ENCODE measurements at regions not wholly inside any gene's neighbourhood (a gene's known extent, or its start where the extent isn't known, plus 50 kb on each side); places are given as distances from the start of the nearest gene placed in this dataset.

- no peak overlapping the region for H3K27ac ChIP-seq (ENCODE audit: low read length)
- H4K20me1 ChIP-seq (ENCODE audit: insufficient read depth, low read length) = no peaks in the 10 kb centered on the region
- no peaks in the 10 kb centered on the region for H3K9me3 ChIP-seq (ENCODE audit: insufficient read depth, low read length)
- no peak overlapping the region for H3K4me3 ChIP-seq (ENCODE audit: low read length)
- peaks cover 5% of the 10 kb centered on the region for H3K4me1 ChIP-seq (ENCODE audit: low read length)
- H3K36me3 ChIP-seq (replicated peaks; ENCODE audit: low read depth, low read length) = no peaks in the 10 kb centered on the region
- TF ChIP-seq EZH2phosphoT487 (IDR thresholded peaks at IDR 0.05; ENCODE audit: low read depth) (no peak), CTCF (IDR thresholded peaks at IDR 0.05; ENCODE audit: low read depth, low read length) (no peak)
- H3K4me2 ChIP-seq (ENCODE audit: low read length) = no peak overlapping the region
- no peaks in the 10 kb centered on the region for H3K79me2 ChIP-seq (ENCODE audit: low read length)
- no peaks in the 10 kb centered on the region for H3K27me3 ChIP-seq (ENCODE audit: low read depth, low read length)
- no peak overlapping the region for H2AFZ ChIP-seq (ENCODE audit: low read depth, low read length)
- H3K9ac ChIP-seq (ENCODE audit: low read length) = no peak overlapping the region
These were observed 181.9 kb upstream of the EDNRB start for GRCh38 chr13:78100486-78100885.

DNA sequence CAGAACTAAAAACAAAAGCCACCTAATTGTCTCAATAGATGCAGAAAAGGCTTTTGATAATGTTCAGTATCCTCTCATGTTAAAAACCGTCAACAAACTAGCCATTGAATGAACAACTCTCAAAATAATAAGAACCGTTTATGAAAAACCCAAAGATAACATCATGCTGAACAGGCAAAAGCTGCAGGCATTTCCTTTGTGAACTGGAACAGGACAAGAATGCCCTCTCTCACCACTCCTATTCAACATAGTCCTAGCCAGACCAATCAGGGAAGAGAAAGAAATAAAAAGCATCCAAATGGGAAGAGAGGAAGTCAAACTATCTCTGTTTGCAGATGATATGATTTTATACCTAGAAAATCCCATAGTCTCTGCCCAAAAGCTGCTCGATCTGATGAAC, 179.6 kb upstream of the EDNRB start:
- H3K4me2 ChIP-seq (ENCODE audit: low read length) = no peak overlapping the region
- H3K9me3 ChIP-seq (ENCODE audit: insufficient read depth, low read length) = no peaks in the 10 kb centered on the region
- H4K20me1 ChIP-seq (ENCODE audit: insufficient read depth, low read length) = no peaks in the 10 kb centered on the region
- no peak overlapping the region for H3K4me3 ChIP-seq (ENCODE audit: low read length)
- no peaks in the 10 kb centered on the region for H3K79me2 ChIP-seq (ENCODE audit: low read length)
- TF ChIP-seq EZH2phosphoT487 (IDR thresholded peaks at IDR 0.05; ENCODE audit: low read depth) (no peak), CTCF (IDR thresholded peaks at IDR 0.05; ENCODE audit: low read depth, low read length) (no peak)
- peaks cover 5% of the 10 kb centered on the region for H3K4me1 ChIP-seq (ENCODE audit: low read length)
- no peak overlapping the region for H2AFZ ChIP-seq (ENCODE audit: low read depth, low read length)
- no peaks in the 10 kb centered on the region for H3K27me3 ChIP-seq (ENCODE audit: low read depth, low read length)
- H3K36me3 ChIP-seq (replicated peaks; ENCODE audit: low read depth, low read length) = no peaks in the 10 kb centered on the region
- H3K27ac ChIP-seq (ENCODE audit: low read length) = no peak overlapping the region
- no peak overlapping the region for H3K9ac ChIP-seq (ENCODE audit: low read length)

DNA sequence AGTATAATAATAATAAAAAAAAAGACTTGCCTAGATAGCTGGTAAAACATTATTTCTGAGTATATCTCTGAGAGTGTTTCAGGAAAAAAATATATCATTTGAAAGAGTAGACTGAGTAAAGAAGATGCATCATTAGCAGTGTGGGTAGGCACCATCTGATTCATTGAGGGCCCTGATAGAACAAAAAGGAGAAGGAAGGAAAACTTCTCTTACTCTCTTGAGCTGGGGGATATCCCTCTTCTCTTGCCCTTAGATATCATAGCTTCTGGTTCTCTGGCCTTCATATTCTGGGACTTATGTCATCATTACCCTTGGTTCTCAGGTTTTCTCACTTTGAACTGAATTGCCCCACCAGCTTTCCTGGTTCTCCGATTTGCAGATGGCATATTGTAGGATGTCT, 177.6 kb upstream of the EDNRB start:
- Histone ChIP-seq H3K27me3 (ENCODE audit: low read depth, low read length) (no peaks in the 10 kb centered on the region), H3K27ac (ENCODE audit: low read length) (no peak overlapping the region), H3K36me3 (replicated peaks; ENCODE audit: low read depth, low read length) (no peaks in the 10 kb centered on the region), H3K79me2 (ENCODE audit: low read length) (no peaks in the 10 kb centered on the region), H2AFZ (ENCODE audit: low read depth, low read length) (no peak overlapping the region), H3K9me3 (ENCODE audit: insufficient read depth, low read length) (no peaks in the 10 kb centered on the region), H3K4me1 (ENCODE audit: low read length) (no peaks in the 10 kb centered on the region), H3K4me2 (ENCODE audit: low read length) (no peak overlapping the region), H3K9ac (ENCODE audit: low read length) (no peak overlapping the region), H3K4me3 (ENCODE audit: low read length) (no peak overlapping the region), H4K20me1 (ENCODE audit: insufficient read depth, low read length) (no peaks in the 10 kb centered on the region)
- TF ChIP-seq EZH2phosphoT487 (IDR thresholded peaks at IDR 0.05; ENCODE audit: low read depth) = no peak
- no peak for TF ChIP-seq CTCF (IDR thresholded peaks at IDR 0.05; ENCODE audit: low read depth, low read length)

GRCh38 chr13:78087966-78088678, 169.5 kb upstream of the EDNRB start:
- TF ChIP-seq EZH2phosphoT487 (IDR thresholded peaks at IDR 0.05; ENCODE audit: low read depth) = no peak
- no peak for TF ChIP-seq CTCF (IDR thresholded peaks at IDR 0.05; ENCODE audit: low read depth, low read length)
- no peak overlapping the region for H3K4me2 ChIP-seq (ENCODE audit: low read length)

More at GRCh38 chr13:78087966-78088678, 169.5 kb upstream of the EDNRB start:
- H3K9ac ChIP-seq (ENCODE audit: low read length) = no peak overlapping the region
- no peaks in the 10 kb centered on the region for H4K20me1 ChIP-seq (ENCODE audit: insufficient read depth, low read length)
- no peaks in the 10 kb centered on the region for H3K9me3 ChIP-seq (ENCODE audit: insufficient read depth, low read length)
- H3K79me2 ChIP-seq (ENCODE audit: low read length) = no peaks in the 10 kb centered on the region
- no peaks in the 10 kb centered on the region for H3K36me3 ChIP-seq (replicated peaks; ENCODE audit: low read depth, low read length)
- no peak overlapping the region for H3K4me3 ChIP-seq (ENCODE audit: low read length)
- H3K27ac ChIP-seq (ENCODE audit: low read length) = no peak overlapping the region
- H2AFZ ChIP-seq (ENCODE audit: low read depth, low read length) = no peak overlapping the region
- H3K4me1 ChIP-seq (ENCODE audit: low read length) = no peaks in the 10 kb centered on the region
- H3K27me3 ChIP-seq (ENCODE audit: low read depth, low read length) = no peaks in the 10 kb centered on the region
